GM13976 (cell line): ENCODE measurements at regions not wholly inside any gene's neighbourhood (a gene's known extent, or its start where the extent isn't known, plus 50 kb on each side); places are given as distances from the start of the nearest gene placed in this dataset.

Experiments
- DNase-seq: peaks from one replicate; pipeline ENCODE4 v3.0.0; 2012; ENCODE audit warnings: low spot score
- CTCF ChIP-seq: IDR thresholded peaks from 2 replicates; pipeline ENCODE4 v1.5.1; 2012; ENCODE audit warnings: borderline replicate concordance, mild to moderate bottlenecking; ENCODE audit not compliant: insufficient read depth; ENCODE audit errors: extremely low read depth, missing control alignments, control extremely low read depth
- in situ Hi-C: fragments of 300-500 bp; cut with MboI; formaldehyde crosslinking; loops from one replicate; pipeline ENCODE4 v1.12.0; 2022; ENCODE audit warnings: low sequenced_read_pairs, mixed read lengths, inconsistent platforms; ENCODE audit not compliant: unreplicated experiment

DNA sequence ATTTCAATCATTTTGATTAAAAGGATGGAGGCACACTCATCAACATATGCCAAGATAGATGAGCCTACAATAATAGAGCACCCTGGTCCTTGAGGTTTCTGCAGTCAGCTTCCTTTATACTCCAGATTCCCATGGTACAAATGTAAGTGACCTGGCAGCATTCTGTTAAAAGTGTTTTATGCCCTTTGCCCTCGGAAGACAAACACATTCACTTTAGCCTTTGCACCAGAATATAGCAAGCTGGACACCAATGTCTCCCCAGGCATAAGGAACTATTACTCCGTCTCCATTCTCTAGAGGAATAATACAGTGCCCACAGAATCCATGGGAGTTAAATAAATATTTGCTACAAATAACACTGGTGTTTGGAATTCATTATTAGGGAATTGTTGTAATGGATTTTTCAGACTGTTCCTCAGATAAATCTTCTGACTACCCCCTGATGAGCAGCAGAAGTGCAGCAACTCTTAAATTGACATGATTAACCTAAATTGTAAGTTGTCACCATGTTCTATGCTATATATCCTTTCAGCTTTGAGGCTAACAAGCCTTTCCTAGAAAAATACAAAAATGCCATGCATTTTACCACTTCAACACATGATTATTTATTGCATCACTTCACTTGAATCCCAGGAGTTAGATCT lies 340.2 kb downstream of the TBC1D32 start:
- TF ChIP-seq CTCF = no peak
- no peak for DNase-seq
- in situ Hi-C loops = no loop called here

- no peak for TF ChIP-seq CTCF
- in situ Hi-C loops = no loop called here
- DNase-seq = no peak
Measured at GRCh38 chr6:120992257-120992656, 342.0 kb downstream of the TBC1D32 start.

- DNase-seq = no peak
- in situ Hi-C loops = no loop called here
Measured at GRCh38 chr6:120990866-120991265, 343.4 kb downstream of the TBC1D32 start.

DNA sequence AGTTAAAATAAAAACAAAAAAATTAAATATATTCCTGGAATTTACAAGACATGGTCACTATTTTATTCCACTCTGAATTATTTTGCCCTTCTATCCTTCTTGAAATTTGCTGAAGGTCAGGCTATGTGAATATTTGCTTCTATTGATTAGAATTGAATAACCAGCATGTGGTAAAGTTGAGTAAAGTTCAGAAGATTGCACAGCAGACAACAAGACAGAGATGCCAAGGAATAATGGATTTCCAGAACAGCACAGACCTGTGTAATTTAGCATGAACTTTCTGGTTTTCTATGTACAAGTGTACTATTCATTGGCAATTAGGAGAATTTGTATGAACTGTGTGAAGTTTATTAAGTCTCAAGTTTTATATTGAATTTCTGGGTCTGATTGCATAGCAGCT lies 352.4 kb downstream of the TBC1D32 start:
- no peak for TF ChIP-seq CTCF
- in situ Hi-C loops = no loop called here
- no peak for DNase-seq

More at GRCh38 chr6:120990866-120991265, 343.4 kb downstream of the TBC1D32 start:
- no peak for TF ChIP-seq CTCF

DNA sequence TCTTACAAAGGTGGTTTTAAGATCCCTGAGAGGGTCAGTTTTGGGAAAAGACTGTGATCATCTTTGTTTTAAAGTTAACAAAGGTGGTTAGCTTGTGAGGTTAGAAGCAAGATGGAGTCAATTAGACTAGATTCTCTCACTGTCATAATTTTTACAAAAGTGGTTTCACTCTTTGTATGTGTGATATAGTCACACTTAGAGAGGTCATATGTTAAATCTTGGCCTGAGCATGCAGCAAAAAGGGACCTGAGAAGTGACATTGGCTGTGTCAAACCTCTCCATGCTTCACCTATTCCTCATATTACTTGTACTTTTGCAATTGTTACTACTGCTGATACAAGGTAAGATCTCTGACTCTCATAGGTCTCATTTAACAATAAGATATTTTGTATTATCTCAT lies 368.0 kb downstream of the TBC1D32 start:
- in situ Hi-C loops = no loop called here
- TF ChIP-seq CTCF = no peak
- no peak for DNase-seq

DNA sequence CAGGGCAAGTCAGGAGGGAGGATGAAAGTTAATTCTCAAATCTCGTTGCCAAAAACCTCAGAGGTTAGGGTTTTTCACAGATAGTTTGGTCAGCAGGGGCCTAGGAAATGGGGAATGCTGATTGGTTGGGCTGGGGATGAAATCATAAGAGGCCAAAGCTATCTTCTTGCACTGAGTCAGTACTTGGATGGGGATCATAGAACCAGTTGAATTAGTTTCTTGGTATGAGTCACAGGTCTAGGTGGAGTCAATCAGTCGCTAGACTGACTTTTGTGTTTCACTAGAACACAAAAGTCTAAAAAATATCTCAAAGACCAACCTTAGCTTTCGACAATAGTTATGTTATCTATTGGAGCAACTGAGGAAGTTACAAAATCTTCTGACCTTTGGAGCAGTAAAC lies 368.5 kb downstream of the TBC1D32 start:
- in situ Hi-C loops = no loop called here
- no peak for DNase-seq
- no peak for TF ChIP-seq CTCF

DNA sequence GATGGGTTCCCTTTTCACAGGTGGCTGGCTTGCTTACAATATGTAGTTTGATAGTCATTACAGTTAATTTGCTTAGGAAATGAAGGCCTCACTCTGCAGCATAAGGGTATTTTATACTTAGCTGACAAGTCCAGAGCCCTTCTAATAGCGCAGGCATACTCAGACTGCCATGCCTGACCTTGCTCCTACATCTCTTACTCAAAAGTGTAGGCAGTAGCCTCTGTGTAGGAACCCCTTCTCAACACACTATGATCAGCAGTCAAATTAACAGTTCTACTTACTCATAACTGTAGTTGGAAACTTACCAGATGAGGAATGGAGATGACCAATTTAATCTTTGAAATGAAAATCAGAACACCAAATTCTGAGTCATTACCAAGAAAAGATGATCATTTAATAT lies 373.5 kb downstream of the TBC1D32 start:
- in situ Hi-C loops = no loop called here
- TF ChIP-seq CTCF = no peak
- no peak for DNase-seq
